Endothelial cell of hepatic sinusoid (primary cell): ENCODE measurements at regions not wholly inside any gene's neighbourhood (a gene's known extent, or its start where the extent isn't known, plus 50 kb on each side); places are given as distances from the start of the nearest gene placed in this dataset.

Experiments used
- in situ Hi-C: cut with HindIII; loops from 2 replicates; pipeline ENCODE4 v1.10.0; 2017; ENCODE audit warnings: low sequenced_read_pairs

- in situ Hi-C loops: no loop called here
Measured at GRCh38 chr10:36188080-36188453, 546.0 kb upstream of the FZD8 start.

GRCh38 chr10:36187380-36188079 is 545.4 kb upstream of the FZD8 start:
- in situ Hi-C loops: no loop called here

DNA sequence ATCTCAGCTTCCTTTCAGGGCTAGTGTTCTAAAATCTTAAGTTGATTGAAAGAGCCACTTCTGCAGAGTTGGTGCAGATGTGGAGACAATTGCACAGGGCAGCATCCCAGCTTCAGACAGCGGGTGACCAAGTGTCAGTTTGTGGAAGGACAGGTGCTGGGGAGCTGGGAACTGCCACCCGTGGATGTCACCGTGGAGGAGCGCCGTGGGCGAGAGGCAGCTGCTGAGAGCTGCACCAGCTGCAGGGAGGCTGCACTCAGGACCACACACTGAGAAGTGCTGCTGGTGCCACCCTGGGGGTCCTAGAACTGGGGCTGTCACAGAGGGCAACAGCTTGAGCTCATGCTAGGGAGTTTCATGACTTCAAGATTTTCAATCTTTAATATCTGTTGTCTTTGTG is 543.0 kb upstream of the FZD8 start:
- in situ Hi-C loops: no loop called here

DNA sequence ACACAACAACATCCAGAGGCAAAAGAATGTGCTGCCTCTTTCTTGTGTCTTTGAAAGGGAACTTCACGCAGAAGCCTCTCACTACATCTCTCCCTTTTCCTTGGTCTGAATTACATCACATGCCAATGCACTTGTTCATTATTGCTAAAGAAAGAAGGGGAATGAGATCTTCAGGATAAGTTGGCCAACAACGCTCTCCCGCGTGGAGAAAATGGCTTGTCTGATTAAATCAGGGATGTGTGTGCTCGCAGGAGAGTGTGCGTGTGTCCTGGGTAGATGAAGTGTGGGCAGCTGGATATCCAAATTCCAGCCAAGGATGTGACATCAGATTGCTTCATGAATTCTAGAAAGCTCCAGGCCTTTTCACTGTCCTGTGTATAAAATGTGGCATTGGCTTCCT is 541.6 kb upstream of the FZD8 start:
- in situ Hi-C loops: no loop called here

GRCh38 chr10:36183056-36183455 is 541.0 kb upstream of the FZD8 start:
- in situ Hi-C loops: no loop called here

GRCh38 chr10:36182606-36183005 is 540.5 kb upstream of the FZD8 start:
- in situ Hi-C loops: no loop called here

- in situ Hi-C loops: no loop called here
Measured at GRCh38 chr10:36182179-36182566, 540.1 kb upstream of the FZD8 start.

- in situ Hi-C loops: no loop called here
Measured at GRCh38 chr10:36181426-36182178, 539.5 kb upstream of the FZD8 start.

DNA sequence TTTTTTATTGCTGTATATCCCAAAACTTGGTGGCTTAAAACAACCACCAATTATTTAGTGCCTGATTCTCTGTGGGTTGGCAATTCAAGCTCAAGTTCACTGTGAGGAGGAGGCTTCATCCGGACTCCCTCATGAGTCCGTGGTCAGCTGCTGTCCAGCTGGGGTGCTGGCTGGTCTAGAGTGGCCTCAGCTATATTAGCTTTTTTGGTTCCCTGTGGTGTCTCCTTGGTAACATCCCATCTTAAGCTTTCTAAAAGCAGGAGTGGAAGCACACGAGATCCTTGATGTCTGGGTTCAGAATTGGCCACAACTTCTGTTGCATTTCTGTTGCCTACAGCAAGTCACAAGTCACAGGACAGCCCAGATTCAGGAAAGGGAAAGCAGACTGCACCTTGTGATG is 536.5 kb upstream of the FZD8 start:
- in situ Hi-C loops: no loop called here

DNA sequence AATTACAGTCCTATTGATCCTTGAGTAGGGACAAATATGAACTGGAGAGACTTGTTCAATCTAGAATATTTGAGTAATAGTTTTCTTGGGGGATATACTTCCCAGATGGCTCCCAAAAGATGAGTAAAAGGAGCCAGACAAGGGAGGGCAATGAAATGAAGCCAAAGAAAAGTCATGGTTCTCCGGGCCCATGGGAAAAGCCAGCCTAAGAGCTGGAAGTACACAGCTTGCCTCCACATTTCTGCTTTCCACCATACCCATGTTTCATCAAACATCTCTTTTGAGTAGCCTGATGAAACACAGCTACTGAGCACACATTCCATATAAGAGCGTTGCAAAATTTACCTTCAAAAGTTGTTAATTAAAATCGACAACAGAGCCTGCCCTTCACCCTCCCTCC is 535.0 kb upstream of the FZD8 start:
- in situ Hi-C loops: no loop called here

DNA sequence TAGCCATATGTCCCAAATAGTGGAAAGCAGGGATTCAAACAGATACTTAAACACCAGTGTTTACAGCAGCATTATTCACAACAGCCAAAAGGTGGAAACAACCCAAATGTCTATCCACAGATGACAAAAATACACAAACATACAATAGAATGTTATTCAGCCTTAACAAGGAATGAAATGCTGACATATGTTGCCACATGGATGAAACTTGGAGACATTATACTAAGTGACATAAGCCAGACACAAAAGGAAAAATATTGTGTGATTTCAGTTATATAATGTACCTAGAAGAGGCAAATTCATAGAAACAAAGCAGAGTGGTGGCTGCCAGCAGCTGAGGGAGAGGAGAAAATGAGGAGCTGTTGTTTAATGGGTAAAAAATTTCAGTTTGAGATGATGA is 533.9 kb upstream of the FZD8 start:
- in situ Hi-C loops: no loop called here

GRCh38 chr10:36173364-36173763 is 531.3 kb upstream of the FZD8 start:
- in situ Hi-C loops: no loop called here

DNA sequence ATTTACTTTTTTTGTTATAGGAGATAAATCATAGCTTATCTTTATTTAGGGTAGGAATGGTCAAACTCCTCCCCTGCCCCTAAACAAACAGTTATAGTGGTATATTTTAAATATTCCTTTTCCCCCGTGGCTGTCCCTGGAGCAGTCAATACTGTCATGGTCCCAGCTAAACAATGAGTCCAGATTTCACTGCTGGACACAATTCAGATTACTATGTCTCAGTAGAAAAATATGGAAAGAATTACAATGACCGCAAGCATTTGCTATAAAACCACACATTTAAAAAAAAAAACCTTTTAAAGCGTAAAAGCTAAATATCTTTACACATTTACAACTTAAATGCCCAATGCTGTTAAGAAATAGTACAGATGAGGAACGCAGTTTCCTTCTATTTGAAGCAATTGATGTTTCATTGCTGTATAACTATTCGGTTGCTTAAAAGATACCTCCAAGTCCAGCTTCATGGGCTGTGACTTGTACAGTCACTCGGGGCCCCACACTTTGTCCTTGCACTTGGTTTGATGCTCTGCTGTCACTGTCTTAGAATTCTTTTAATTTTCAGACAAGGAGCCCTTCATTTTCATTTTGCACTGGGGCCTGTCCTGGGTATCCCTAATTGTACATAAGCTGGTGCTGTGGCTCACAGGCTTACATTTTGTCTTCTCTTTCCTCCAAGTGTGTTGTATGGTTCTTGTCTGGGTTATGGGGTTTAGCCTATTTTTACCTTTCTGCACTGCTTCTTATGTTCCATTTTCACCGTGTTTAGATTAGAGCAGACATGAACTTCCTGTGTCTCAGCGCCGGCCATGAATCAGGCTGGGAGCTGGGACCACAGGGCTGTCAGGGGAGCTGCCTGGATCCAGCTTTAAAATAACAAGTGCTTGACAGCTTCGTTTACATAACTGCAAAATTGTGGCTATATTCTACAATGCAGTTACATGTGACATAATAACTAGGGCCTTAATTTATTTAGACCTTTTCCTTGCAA is 530.2 kb upstream of the FZD8 start:
- in situ Hi-C loops: no loop called here

GRCh38 chr10:36171556-36171952 is 529.5 kb upstream of the FZD8 start:
- in situ Hi-C loops: no loop called here

GRCh38 chr10:36170943-36171501 is 528.9 kb upstream of the FZD8 start:
- in situ Hi-C loops: no loop called here

GRCh38 chr10:36170142-36170719 is 528.1 kb upstream of the FZD8 start:
- in situ Hi-C loops: no loop called here

- in situ Hi-C loops: no loop called here
Measured at GRCh38 chr10:36168777-36169176, 526.7 kb upstream of the FZD8 start.

DNA sequence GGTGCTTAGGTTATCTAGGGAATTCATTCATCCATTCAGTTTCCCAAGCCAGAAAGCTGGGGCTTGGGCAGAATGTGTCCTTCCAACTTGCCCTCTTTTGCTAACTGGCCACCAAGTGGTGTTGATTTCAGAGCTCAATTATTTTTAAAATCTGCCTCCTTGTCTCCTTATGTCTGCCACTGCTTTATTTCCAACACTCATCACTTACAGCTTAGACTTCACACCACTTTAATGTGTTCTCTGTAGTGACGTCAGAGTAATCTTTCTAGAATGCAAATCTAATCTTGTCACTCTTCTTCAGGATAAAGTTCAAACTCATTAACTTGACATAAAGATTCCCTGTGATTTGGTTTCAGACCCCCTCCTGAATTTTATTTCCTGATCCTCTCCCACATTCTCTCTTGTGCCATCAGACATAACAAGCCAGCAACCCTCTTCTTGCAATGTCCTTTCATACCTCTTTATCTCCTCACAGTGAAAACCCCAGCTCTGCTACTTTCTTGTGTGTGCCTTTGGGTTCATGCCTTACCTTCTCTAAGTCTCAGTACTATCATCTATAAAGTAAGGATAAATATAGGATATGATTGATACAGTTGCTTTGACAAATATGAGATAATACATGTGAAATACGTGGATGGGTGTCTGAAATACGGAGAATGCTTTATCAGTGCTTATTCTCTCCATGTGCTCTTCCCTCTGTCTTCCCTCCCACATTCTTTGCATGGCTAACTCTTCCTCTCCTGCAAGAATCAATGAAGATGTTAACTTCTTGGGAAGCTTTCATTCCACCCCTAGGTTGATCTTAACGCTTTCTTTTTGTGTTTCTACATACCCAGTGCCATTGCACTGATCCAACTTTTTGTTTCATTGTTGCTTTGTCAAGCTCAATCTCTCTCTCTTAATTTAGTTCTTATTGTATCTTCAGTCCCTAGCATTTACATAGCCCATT is 522.7 kb upstream of the FZD8 start:
- in situ Hi-C loops: no loop called here

DNA sequence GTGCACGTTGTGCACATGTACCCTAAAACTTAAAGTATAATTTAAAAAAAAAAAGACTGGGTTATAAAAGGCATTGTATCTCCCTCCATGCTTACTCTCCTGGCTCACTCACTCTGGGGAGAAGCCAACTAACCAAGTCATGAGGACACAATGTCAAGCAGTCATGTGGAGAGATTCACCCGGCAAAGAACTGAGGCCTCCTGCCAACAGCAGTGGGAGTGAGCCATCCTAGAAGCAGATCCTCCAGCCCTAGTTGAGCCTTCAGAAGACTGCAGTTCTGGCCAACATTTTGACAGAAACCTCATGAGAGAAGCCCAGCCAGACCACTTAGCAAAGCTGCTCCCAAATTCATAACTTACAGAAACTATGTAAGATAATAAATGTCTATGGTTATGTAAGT is 521.7 kb upstream of the FZD8 start:
- in situ Hi-C loops: no loop called here

- in situ Hi-C loops: no loop called here
Measured at GRCh38 chr10:36157486-36157885, 515.4 kb upstream of the FZD8 start.
